ENCODE measurements at regions not wholly inside any gene's neighbourhood (a gene's known extent, or its start where the extent isn't known, plus 50 kb on each side); places are given as distances from the start of the nearest gene placed in this dataset.
A peak's percentile ranks its signal among the peaks of the same experiment; 100 is the strongest.
"Not testable (repeated sequence)": the region's sequence is repeated elsewhere in the genome, so short reads cannot be mapped to it uniquely, and the experiment has no call there.

DNA sequence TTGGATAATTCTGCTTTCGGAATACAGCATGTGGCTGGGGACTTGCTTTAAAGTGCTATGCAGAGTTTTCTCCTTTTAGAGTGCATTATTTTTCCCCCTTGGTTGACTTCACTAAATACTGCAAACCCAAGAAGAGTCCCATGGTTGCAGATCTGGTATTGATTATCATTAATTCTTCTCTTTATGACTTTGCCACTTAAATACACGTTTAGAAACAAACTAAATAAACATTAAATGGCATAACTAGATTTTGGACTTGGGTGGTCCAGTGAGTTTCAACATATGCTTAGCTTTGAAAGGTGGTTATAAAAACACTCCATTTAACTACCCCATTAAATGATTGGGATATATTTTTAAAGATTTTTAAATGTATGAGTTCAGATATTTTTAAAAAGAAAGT is 279.2 kb downstream of the SOX4 start:
- DNase-seq (ENCODE audit: low read depth in 4 of 4, low spot score in 3 of 4), result no peak

- DNase-seq (ENCODE audit: low read depth in 4 of 4, low spot score in 3 of 4), result no peak
Measured at GRCh38 chr6:21873562-21873961, 280.0 kb downstream of the SOX4 start.

GRCh38 chr6:21874372-21874771 is 280.8 kb downstream of the SOX4 start:
- no peak for DNase-seq (ENCODE audit: low read depth in 4 of 4, low spot score in 3 of 4)

- not testable (repeated sequence) for DNase-seq (ENCODE audit: low read depth in 4 of 4, low spot score in 3 of 4)
Measured at GRCh38 chr6:21877037-21877436, 283.5 kb downstream of the SOX4 start.

- not testable (repeated sequence) for DNase-seq (ENCODE audit: low read depth in 4 of 4, low spot score in 3 of 4)
Measured at GRCh38 chr6:21880249-21880648, 286.7 kb downstream of the SOX4 start.

- DNase-seq (ENCODE audit: low read depth in 4 of 4, low spot score in 3 of 4), result no peak
Measured at GRCh38 chr6:21881969-21882465, 288.5 kb downstream of the SOX4 start.

DNA sequence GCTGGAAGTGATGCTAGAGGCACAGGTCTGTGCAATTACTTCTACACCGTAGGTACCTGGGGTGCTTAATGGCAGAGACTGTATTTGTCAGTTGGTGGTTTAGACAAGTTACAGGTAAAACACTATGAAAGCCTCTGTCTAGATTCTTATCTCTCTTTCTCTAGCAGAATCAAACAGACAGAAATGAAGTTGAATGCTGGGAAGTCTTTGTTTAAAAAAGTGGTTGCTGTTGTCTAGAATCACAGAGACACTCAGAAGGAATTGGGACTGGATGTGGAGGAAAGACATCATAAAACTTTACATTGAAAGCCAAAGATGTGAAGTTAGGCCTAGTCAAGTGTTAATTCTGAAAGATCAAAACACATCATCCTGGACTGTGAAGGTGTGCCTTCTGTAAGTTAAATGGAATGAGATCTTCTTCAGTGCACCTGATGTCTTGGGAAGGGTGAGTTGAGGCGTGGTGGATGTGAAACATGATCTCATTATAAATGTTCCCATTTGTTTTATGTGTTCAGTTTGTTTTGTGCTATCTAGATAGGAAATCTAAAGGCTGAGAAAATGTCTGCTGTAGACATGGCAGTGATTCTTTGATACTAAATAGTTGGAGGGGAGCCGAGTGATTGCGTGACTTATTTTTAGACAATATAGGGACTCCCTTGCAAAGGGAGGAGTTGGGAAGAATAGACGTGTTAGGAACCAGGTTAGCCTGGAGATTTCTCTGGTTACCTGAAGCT is 290.2 kb downstream of the SOX4 start:
- DNase-seq (ENCODE audit: low read depth in 4 of 4, low spot score in 3 of 4), result no peak

- DNase-seq (ENCODE audit: low read depth in 4 of 4, low spot score in 3 of 4), result no peak
Measured at GRCh38 chr6:21885111-21885510, 291.6 kb downstream of the SOX4 start.

- peak in 1 of 4 donors; percentile 52 for DNase-seq (ENCODE audit: low read depth in 4 of 4, low spot score in 3 of 4)
Measured at GRCh38 chr6:21885532-21886114, 292.1 kb downstream of the SOX4 start.

DNA sequence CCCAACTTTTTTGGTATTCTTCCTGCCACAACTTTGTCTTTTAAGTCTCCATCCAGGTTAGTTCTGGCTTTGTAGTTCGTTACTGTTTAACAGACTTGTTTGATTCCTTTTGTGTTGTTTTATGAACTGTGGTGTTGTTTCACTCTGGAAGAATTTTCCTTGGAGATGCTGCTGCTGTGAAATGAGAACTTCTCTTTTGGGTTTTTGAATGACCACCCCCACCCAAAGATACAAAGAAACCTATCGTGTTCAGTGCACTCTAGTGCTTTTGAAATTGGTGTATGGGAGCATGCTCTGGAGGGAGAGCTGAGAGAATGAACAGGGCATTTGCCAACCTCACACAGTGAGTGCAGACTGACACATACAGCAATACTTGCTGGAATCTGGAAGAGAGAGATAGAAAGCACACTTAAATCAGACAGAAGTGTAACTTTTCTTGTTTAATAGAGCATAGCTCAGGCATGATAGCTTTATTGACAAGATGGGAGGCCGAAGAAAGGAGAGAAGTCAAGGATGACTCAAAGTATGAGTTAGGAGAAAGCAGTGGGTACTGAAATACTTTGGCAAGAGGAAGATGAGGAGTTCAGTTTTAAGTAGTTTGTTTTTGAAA is 293.1 kb downstream of the SOX4 start:
- DNase-seq (ENCODE audit: low read depth in 4 of 4, low spot score in 3 of 4), result peak in 2 of 4 donors; percentile 38 to 48

DNA sequence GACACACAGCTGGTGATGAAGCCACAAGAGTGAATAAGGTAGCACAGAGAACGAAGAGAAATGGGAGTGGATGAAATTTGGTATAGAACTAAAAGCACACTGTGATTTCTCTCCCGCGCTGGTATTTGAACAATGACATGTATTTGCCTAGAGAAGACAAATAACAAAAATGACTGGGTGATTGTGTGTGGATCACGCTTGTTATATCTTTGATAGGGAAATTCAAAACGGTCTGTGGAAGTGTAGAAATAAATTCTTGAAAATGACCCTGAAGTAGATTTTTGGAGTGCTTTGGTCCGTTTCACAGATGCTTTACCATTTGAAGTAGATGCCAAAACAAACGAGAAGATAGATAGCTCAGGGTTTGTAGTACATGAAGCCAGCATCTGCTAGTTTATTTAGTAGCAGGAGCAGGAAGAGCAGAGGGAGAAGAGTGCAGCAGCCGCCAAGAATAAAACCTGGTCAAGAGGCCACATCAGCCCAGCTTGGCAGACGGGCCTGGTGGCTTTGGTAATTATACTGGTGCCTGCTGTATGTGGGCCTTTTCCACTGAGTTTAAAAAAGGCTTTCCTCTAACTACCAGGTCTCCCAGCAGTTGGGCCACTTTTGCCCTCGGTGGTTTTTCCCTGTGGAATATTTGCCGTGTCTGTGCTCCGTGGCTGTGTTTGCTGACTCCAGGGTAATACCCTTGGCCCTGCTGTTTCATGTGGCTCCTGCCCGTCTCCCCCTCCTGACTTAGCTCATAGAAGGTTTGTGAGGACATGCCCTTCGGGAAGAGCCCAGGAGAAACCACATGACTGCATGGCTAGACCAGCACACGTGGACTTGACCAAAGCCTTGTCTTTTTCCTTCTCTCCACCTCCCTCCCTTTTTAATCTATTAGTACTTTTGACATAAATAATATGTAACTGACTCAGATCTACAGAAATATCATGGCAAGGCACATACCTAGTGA is 294.0 kb downstream of the SOX4 start:
- peak in 1 of 4 donors; percentile 35 for DNase-seq (ENCODE audit: low read depth in 4 of 4, low spot score in 3 of 4)

- DNase-seq (ENCODE audit: low read depth in 4 of 4, low spot score in 3 of 4), result no peak
Measured at GRCh38 chr6:21891080-21891479, 297.5 kb downstream of the SOX4 start.

DNA sequence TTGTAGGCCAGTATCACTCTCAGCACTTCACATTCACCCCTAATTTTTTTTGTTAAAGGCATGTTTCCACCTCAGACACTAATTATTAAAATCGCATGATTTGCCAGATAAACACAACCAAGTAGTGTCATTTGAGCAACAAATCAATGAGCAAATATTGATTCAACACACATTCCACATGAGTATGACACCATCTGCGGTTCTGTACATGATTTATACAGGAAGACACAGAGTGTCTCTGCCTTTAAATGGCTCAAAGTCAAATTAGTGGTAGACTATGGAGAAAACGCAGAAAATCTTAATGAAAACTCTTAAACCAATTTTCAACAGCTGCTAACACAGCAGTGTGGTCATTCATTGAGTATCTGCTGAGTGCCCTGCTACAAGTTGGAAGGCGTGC is 300.2 kb downstream of the SOX4 start:
- DNase-seq (ENCODE audit: low read depth in 4 of 4, low spot score in 3 of 4), result no peak

GRCh38 chr6:21895555-21895954 is 302.0 kb downstream of the SOX4 start:
- no peak for DNase-seq (ENCODE audit: low read depth in 4 of 4, low spot score in 3 of 4)

DNA sequence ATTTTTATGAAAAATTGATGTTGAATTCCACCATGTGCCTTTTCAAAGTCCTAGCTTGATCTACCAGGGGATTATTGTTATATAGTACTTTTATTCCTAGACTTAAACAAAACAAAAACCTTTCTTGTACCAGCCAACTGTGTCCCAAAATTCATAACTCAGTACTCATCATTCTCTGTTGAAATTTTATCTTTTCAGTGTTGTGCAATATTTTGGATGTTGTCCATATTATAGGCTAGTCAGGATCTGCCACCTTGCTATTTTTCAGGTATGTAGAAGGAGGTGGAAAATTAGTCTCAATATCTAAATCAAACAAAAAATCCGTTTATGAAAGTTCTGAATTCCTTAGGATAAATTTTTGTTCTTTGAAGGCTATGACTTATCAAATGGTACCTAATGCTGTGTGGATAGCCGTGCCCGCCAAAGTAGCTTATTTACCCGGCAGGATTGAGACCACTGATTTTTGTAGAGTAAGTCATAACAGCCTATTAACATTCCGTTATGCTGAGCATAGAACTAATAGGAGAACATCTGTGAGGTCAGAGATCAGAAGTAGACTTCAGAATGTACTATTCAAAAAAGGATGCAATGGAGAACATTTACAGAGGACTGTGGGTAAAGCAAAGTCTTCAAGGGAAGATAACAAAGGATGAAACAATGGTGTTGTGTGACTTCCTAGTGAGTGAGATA is 304.7 kb downstream of the SOX4 start:
- DNase-seq (ENCODE audit: low read depth in 4 of 4, low spot score in 3 of 4), result no peak

DNA sequence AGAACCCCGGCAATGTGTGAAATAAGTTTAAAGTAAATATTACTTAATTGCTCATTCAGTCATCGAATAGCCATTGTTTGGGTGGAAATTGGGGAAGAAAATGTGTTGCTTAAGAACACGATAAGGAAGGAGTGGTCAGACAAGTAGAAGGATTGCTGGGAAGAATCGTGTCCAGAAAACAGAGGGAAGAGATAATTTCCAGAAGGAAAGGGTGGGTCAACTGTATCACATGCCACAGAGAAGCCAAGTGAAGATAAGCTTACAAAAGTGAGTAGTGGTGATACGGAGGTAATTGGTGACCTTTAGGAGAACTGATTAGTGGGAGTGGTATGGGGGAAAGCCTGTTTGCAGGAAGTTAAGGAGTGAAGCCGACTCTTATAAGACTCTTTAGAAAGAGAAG is 306.2 kb downstream of the SOX4 start:
- no peak for DNase-seq (ENCODE audit: low read depth in 4 of 4, low spot score in 3 of 4)

- no peak for DNase-seq (ENCODE audit: low read depth in 4 of 4, low spot score in 3 of 4)
Measured at GRCh38 chr6:21900730-21901129, 307.2 kb downstream of the SOX4 start.

DNA sequence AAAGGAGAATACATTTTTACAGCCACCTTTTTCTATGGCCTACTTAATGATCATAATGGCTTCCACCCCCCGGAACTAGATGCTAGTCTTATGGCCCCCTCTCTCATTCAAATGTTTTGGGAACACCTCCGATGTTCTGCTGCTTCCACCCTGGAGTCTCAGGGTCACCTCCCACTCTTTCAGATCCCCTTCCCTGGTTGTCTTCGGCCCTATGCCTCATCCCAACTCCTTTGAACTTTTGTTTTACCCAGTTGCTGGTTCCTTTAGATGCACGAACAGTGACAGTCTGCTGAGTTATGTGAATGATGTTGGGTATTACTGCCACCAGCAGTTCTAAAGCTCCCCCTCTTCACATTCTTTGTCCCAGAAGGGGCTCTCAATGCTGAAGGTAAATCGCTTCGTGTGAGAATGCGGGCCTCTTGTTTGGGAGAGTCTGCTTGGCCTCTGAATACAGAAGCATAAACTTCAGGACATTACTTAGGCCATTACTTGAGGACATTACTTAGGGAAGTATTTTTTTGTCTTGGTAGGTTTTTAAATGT is 309.1 kb downstream of the SOX4 start:
- no peak for DNase-seq (ENCODE audit: low read depth in 4 of 4, low spot score in 3 of 4)

DNA sequence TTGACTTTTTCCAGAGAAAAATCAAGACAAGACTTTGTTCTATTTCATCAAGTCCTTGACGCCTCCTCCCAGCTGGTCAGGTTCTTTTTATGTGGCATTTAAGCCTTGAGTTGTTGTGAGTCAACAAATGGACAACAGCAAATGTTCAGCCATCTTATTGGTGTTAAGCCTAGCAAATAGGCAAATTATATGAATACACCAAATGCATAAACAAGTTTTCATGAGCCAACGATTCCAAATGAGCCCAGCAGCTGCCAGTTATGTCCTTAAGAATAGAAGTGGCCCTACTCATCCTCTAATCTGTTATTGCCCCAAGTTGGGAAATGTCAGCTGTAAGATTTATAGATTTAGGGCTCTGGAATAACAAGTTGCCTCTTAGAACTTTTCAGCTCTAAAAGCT is 312.0 kb downstream of the SOX4 start:
- no peak for DNase-seq (ENCODE audit: low read depth in 4 of 4, low spot score in 3 of 4)

DNA sequence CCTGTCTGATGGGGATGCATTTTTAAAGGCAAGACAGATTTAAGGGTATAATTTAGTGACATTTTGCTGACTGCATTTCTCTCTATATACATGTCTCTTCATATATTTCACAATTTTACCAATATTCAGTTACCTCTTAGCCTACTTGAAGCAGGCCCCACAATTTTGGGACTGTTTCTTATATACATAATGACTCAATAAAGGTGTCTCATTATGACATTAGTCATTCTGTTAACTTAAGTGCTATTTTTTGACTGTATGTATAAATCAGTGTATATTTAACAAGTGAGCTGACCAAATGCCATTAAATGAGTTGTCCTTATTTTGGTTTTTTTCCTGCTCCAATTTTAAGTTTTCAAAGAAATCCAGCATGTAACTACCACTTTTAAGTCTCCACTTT is 313.3 kb downstream of the SOX4 start:
- no peak for DNase-seq (ENCODE audit: low read depth in 4 of 4, low spot score in 3 of 4)
